ENCODE measurements at regions not wholly inside any gene's neighbourhood (a gene's known extent, or its start where the extent isn't known, plus 50 kb on each side); places are given as distances from the start of the nearest gene placed in this dataset.

- Histone ChIP-seq H3K4me2 (ENCODE audit: insufficient read depth, low read length) (no peak overlapping the region), H3K36me3 (ENCODE audit: control insufficient read depth in 2 of 2, extremely low read depth in 1 of 2, insufficient read depth in 2 of 2, low read length in 2 of 2) (no peaks in the 10 kb centered on the region), H3K9me3 (replicated peaks; ENCODE audit: control insufficient read depth, insufficient read depth, low read length) (no peaks in the 10 kb centered on the region), H3K4me3 (replicated peaks in 1 of 3; ENCODE audit: insufficient read depth in 1 of 3, low read depth in 1 of 3, low read length in 3 of 3) (no peak overlapping the region), H3K9me1 (replicated peaks; ENCODE audit: control insufficient read depth, extremely low read depth, insufficient read depth, low read length) (no peaks in the 10 kb centered on the region), H2AFZ (ENCODE audit: low read depth, low read length) (no peak overlapping the region), H3K27ac (ENCODE audit: insufficient read depth, low read depth, low read length) (no peak overlapping the region), H4K20me1 (replicated peaks; ENCODE audit: control insufficient read depth, extremely low read depth, insufficient read depth, low read length) (no peaks in the 10 kb centered on the region), H3K4me1 (ENCODE audit: control insufficient read depth, extremely low read depth, insufficient read depth, low read length) (no peaks in the 10 kb centered on the region), H3K27me3 (ENCODE audit: control insufficient read depth in 2 of 2, insufficient read depth in 2 of 2, low read length in 2 of 2) (no peaks in the 10 kb centered on the region), H3K79me2 (ENCODE audit: control insufficient read depth, insufficient read depth, low read length) (no peaks in the 10 kb centered on the region), H3K9ac (replicated peaks; ENCODE audit: extremely low read depth, insufficient read depth, low read length) (no peak overlapping the region)
- no TSS peak for BruUV-seq (replicated peaks)
- TF ChIP-seq POLR2AphosphoS5 (IDR thresholded peaks at IDR 0.05; ENCODE audit: insufficient read depth, low read depth, low read length) (no peak), EZH2 (IDR thresholded peaks at IDR 0.05; ENCODE audit: borderline replicate concordance, low read depth, low read length, severe bottlenecking) (no peak), GATA2 (IDR thresholded peaks at IDR 0.05; ENCODE audit: insufficient read depth, insufficient read length, low read depth, low read length) (no peak), JUN (IDR thresholded peaks at IDR 0.05; ENCODE audit: borderline replicate concordance, insufficient read depth, insufficient read length, low read depth) (no peak), MAX (IDR thresholded peaks at IDR 0.05; ENCODE audit: insufficient read depth, insufficient read length) (no peak), CTCF (IDR thresholded peaks at IDR 0.05; ENCODE audit: extremely low read depth in 1 of 2, insufficient read depth in 1 of 2, low read depth in 1 of 2, low read length in 2 of 2) (no peak), FOS (IDR thresholded peaks at IDR 0.05; ENCODE audit: borderline replicate concordance, insufficient read depth, low read length) (no peak), MYC (IDR thresholded peaks at IDR 0.05; ENCODE audit: low read depth, low read length) (no peak), POLR2A (IDR thresholded peaks at IDR 0.05; ENCODE audit: low read depth, low read length) (no peak)
- dilution Hi-C loops (cut with MboI; ENCODE audit: extremely low pct_ligation_motif_present, low sequenced_read_pairs) (no loop called here), intact Hi-C loops (cut with micrococcal nuclease) (no loop called here)
- no peak for FAIRE-seq
- POLR2A ChIA-PET, result no interaction called here
- DNase-seq (ENCODE audit: low read depth, low spot score), result no peak
- CTCF ChIA-PET, result no interaction called here
Observed at GRCh38 chr4:95921470-95921869, 81.6 kb downstream of the PDHA2 start.
